GM23248 (cell line): ENCODE measurements at regions not wholly inside any gene's neighbourhood (a gene's known extent, or its start where the extent isn't known, plus 50 kb on each side); places are given as distances from the start of the nearest gene placed in this dataset.
"Not testable (repeated sequence)": the region's sequence is repeated elsewhere in the genome, so short reads cannot be mapped to it uniquely, and the experiment has no call there.

ENCODE experiments used
- EZH2 ChIP-seq: fragments of 200-600 bp; sonication (generic); IDR thresholded peaks from 2 replicates; pipeline ENCODE4 v1.6.1; 2018; ENCODE audit warnings: antibody characterized with exemption, mild to moderate bottlenecking; ENCODE audit not compliant: insufficient read depth, poor library complexity, severe bottlenecking
- EZH2phosphoT487 ChIP-seq: fragments of 200-600 bp; sonication (generic); IDR thresholded peaks from 2 replicates; pipeline ENCODE4 v1.6.1; 2018; ENCODE audit warnings: antibody characterized with exemption, moderate library complexity, mild to moderate bottlenecking, low read depth; ENCODE audit not compliant: insufficient read depth

- TF ChIP-seq EZH2, EZH2phosphoT487: not testable (repeated sequence)
Measured at GRCh38 chr3:144494651-144495050, 523.0 kb downstream of the DIPK2A start.
